ENCODE measurements at regions not wholly inside any gene's neighbourhood (a gene's known extent, or its start where the extent isn't known, plus 50 kb on each side); places are given as distances from the start of the nearest gene placed in this dataset.
"Not testable (repeated sequence)": the region's sequence is repeated elsewhere in the genome, so short reads cannot be mapped to it uniquely, and the experiment has no call there.

DNA sequence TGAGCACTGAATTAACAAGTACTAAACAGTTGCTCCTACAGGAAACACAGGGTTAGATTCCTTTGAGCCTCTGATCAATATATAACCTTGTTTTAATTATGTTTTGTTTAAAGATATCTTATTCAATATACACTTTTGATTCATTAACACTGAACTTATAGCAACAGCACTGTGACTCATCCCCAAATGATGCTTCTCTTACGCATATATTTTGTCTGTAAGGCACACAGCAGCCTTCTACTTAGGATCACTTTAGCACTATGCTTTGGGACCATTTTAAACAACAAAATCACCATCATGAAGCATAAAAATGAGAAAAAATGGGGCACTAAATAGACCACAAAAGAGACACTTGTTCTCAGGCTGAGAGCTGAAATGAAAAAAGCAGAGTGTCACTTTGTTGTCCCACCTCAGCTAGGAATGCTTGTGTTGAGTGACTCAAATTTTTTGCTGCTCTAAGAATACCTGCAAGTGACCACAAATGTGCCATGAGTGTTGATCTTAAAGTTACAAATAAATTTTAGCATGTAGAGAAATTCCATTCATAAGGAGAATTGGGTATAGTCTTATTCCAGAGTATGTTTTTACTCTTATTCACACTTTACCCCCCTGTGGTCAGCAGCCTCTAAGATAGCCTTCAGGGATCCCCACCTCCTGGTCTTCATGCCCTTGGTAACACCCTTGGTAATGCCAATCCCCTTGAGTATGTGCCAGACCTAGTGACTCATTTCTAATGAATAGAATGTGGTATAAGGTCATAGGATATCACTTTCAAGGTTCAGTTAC lies 252.7 kb upstream of the IL12B start:
- H3K4me2 ChIP-seq (ENCODE audit: low read length) = no peak overlapping the region
- no peak overlapping the region for H2BK15ac ChIP-seq (replicated peaks; ENCODE audit: low read depth)
- H2BK120ac ChIP-seq (ENCODE audit: low read depth, low read length) = no peak overlapping the region
- no peak overlapping the region for H2AK5ac ChIP-seq (ENCODE audit: low read length)
- H3K27me3 ChIP-seq (ENCODE audit: insufficient read depth, low read length, poor library complexity) = no peaks in the 10 kb centered on the region
- no peak overlapping the region for H3K4me3 ChIP-seq (ENCODE audit: low read length)
- no peak overlapping the region for H3K9ac ChIP-seq (ENCODE audit: low read length)
- no peaks in the 10 kb centered on the region for H3K79me2 ChIP-seq (ENCODE audit: control insufficient read depth, insufficient read depth, low read length)
- H3K36me3 ChIP-seq (ENCODE audit: control insufficient read depth, insufficient read depth, low read length) = no peaks in the 10 kb centered on the region
- H2BK5ac ChIP-seq (ENCODE audit: low read length) = no peak overlapping the region
- no peak overlapping the region for H3K18ac ChIP-seq (ENCODE audit: low read length)
- H4K5ac ChIP-seq (ENCODE audit: low read length) = no peak overlapping the region
- H3K56ac ChIP-seq (ENCODE audit: low read length) = no peak overlapping the region
- H3K79me1 ChIP-seq (ENCODE audit: low read length) = no peaks in the 10 kb centered on the region
- no peak overlapping the region for H3K27ac ChIP-seq (ENCODE audit: low read depth, low read length)
- no peak for DNase-seq
- H3K4me1 ChIP-seq (ENCODE audit: control insufficient read depth, low read depth, low read length) = no peaks in the 10 kb centered on the region
- no CpG with 5 or more reads among the region's 1 CpG for WGBS (ENCODE audit: extremely low coverage, insufficient coverage, low lambda C conversion rate)
- H4K8ac ChIP-seq (ENCODE audit: low read depth, low read length) = no peak overlapping the region
- no peak overlapping the region for H3K4ac ChIP-seq (ENCODE audit: low read depth, low read length)
- no peak overlapping the region for H3K23ac ChIP-seq (ENCODE audit: low read length)

DNA sequence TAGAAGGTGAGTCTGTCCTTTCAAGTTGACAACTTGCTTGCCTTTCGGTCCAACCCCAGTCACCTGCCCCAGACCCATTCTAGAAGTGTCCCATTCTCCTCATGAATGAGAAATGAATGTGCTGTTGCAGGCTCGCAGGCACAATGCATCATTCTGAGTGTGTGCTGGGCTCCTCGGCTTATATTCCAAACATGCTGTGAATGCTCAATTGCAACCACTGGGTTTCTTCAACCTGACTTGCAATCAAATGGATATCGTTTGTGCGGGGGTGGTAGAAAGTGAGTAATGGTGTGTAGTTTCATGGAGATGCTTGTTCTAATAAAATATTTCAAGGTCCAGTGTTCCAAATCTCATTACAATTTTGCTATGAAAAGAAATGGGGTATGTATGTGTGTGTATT lies 256.6 kb upstream of the IL12B start:
- Histone ChIP-seq H3K56ac (ENCODE audit: low read length) (no peak overlapping the region), H2AK5ac (ENCODE audit: low read length) (no peak overlapping the region), H3K4me2 (ENCODE audit: low read length) (no peak overlapping the region), H3K4me3 (ENCODE audit: low read length) (no peak overlapping the region), H4K8ac (ENCODE audit: low read depth, low read length) (no peak overlapping the region), H3K36me3 (ENCODE audit: control insufficient read depth, insufficient read depth, low read length) (no peaks in the 10 kb centered on the region), H3K79me2 (ENCODE audit: control insufficient read depth, insufficient read depth, low read length) (no peaks in the 10 kb centered on the region), H2BK5ac (ENCODE audit: low read length) (no peak overlapping the region), H3K79me1 (ENCODE audit: low read length) (no peaks in the 10 kb centered on the region), H3K9ac (ENCODE audit: low read length) (no peak overlapping the region), H3K23ac (ENCODE audit: low read length) (no peak overlapping the region), H3K27ac (ENCODE audit: low read depth, low read length) (no peak overlapping the region), H3K18ac (ENCODE audit: low read length) (no peak overlapping the region), H4K5ac (ENCODE audit: low read length) (no peak overlapping the region), H3K27me3 (ENCODE audit: insufficient read depth, low read length, poor library complexity) (no peaks in the 10 kb centered on the region), H2BK15ac (replicated peaks; ENCODE audit: low read depth) (no peak overlapping the region), H3K4me1 (ENCODE audit: control insufficient read depth, low read depth, low read length) (no peaks in the 10 kb centered on the region), H2BK120ac (ENCODE audit: low read depth, low read length) (no peak overlapping the region), H3K4ac (ENCODE audit: low read depth, low read length) (no peak overlapping the region)
- WGBS (ENCODE audit: extremely low coverage, insufficient coverage, low lambda C conversion rate) = no CpG with 5 or more reads among the region's 5 CpGs
- no peak for DNase-seq

DNA sequence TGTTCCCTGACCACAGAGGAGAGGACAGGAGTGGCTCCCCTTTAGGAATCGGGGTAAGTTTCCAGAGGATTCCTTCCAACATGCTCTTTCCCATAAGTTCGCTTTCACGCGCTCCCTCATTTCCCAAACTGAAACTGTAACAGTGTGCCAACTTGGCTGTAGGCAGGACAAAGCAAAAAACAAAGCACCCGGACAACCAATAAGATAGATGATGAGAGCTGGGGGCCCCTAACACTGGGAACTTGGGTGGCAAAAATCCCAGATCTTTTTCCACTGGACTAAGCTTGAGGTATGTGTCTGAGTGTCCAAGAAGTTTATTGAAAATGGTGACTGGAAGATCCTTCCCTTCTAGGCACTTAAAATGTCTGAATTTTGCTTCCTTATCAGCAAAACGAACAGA lies 258.7 kb upstream of the IL12B start:
- Histone ChIP-seq H4K8ac (ENCODE audit: low read depth, low read length) (no peak overlapping the region), H3K36me3 (ENCODE audit: control insufficient read depth, insufficient read depth, low read length) (no peaks in the 10 kb centered on the region), H3K9ac (ENCODE audit: low read length) (no peak overlapping the region), H2BK15ac (replicated peaks; ENCODE audit: low read depth) (no peak overlapping the region), H3K4me1 (ENCODE audit: control insufficient read depth, low read depth, low read length) (no peaks in the 10 kb centered on the region), H3K79me2 (ENCODE audit: control insufficient read depth, insufficient read depth, low read length) (no peaks in the 10 kb centered on the region), H2AK5ac (ENCODE audit: low read length) (no peak overlapping the region), H3K4ac (ENCODE audit: low read depth, low read length) (no peak overlapping the region), H4K5ac (ENCODE audit: low read length) (no peak overlapping the region), H2BK120ac (ENCODE audit: low read depth, low read length) (no peak overlapping the region), H3K4me2 (ENCODE audit: low read length) (no peak overlapping the region), H3K79me1 (ENCODE audit: low read length) (no peaks in the 10 kb centered on the region), H3K56ac (ENCODE audit: low read length) (no peak overlapping the region), H3K23ac (ENCODE audit: low read length) (no peak overlapping the region), H3K27me3 (ENCODE audit: insufficient read depth, low read length, poor library complexity) (no peaks in the 10 kb centered on the region), H3K4me3 (ENCODE audit: low read length) (no peak overlapping the region), H3K18ac (ENCODE audit: low read length) (no peak overlapping the region), H3K27ac (ENCODE audit: low read depth, low read length) (no peak overlapping the region), H2BK5ac (ENCODE audit: low read length) (no peak overlapping the region)
- DNase-seq = no peak
- WGBS (ENCODE audit: extremely low coverage, insufficient coverage, low lambda C conversion rate) = no CpG with 5 or more reads among the region's 6 CpGs

DNA sequence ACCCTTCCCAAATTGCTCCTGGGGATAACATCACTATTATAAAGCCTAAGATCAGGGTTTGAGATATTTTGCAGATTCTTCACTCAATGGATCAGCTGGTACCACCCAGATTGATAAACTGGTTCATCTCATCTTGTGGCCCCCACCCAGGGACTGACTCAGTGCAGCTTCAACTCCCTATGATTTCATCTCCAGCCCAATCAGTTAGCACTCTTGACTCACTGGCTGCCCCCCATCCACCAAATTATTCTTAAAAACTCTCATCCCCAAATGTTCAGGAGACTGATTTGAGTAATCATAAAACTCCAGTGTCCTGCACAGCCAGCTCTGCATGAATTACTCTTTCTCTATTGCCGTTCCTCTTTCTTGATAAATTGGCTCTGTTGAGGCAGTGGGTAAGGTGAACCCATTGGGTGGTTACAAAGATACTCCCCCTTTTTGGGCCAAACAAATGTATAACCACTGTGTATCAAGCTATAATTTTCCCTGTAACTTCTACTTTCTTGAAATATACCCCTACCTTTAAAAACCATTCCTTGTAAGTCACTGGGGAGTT lies 263.3 kb upstream of the IL12B start:
- no peak overlapping the region for H3K56ac ChIP-seq (ENCODE audit: low read length)
- H4K8ac ChIP-seq (ENCODE audit: low read depth, low read length) = no peak overlapping the region
- DNase-seq = no peak
- H3K23ac ChIP-seq (ENCODE audit: low read length) = no peak overlapping the region
- no peaks in the 10 kb centered on the region for H3K4me1 ChIP-seq (ENCODE audit: control insufficient read depth, low read depth, low read length)
- H3K9ac ChIP-seq (ENCODE audit: low read length) = no peak overlapping the region
- H3K36me3 ChIP-seq (ENCODE audit: control insufficient read depth, insufficient read depth, low read length) = no peaks in the 10 kb centered on the region
- H3K27me3 ChIP-seq (ENCODE audit: insufficient read depth, low read length, poor library complexity) = no peaks in the 10 kb centered on the region
- no peak overlapping the region for H3K27ac ChIP-seq (ENCODE audit: low read depth, low read length)
- H2BK15ac ChIP-seq (replicated peaks; ENCODE audit: low read depth) = no peak overlapping the region
- WGBS (ENCODE audit: extremely low coverage, insufficient coverage, low lambda C conversion rate) = no CpG with 5 or more reads among the region's 1 CpG
- H3K18ac ChIP-seq (ENCODE audit: low read length) = no peak overlapping the region
- no peak overlapping the region for H3K4ac ChIP-seq (ENCODE audit: low read depth, low read length)
- H3K4me2 ChIP-seq (ENCODE audit: low read length) = no peak overlapping the region
- no peak overlapping the region for H2AK5ac ChIP-seq (ENCODE audit: low read length)
- no peak overlapping the region for H3K4me3 ChIP-seq (ENCODE audit: low read length)
- H3K79me2 ChIP-seq (ENCODE audit: control insufficient read depth, insufficient read depth, low read length) = no peaks in the 10 kb centered on the region
- no peak overlapping the region for H2BK5ac ChIP-seq (ENCODE audit: low read length)
- no peaks in the 10 kb centered on the region for H3K79me1 ChIP-seq (ENCODE audit: low read length)
- H4K5ac ChIP-seq (ENCODE audit: low read length) = no peak overlapping the region
- H2BK120ac ChIP-seq (ENCODE audit: low read depth, low read length) = no peak overlapping the region

DNA sequence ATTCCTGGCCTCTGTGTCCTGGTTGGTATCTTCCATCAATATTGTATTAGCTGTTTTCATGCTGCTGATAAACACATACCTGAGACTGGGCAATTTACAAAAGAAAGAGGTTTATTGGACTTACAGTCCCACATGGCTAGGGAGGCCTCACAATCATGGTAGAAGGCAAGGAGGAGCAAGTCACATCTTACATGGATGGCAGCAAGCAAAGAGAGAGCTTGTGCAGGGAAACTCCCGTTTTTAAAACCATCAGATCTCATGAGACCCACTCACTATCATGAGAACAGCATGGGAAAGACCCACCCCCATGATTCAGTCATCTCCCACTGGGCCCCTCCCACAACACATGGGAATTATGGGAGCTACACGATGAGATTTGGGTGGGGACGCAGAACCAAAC lies 265.3 kb upstream of the IL12B start:
- H2BK15ac ChIP-seq (replicated peaks; ENCODE audit: low read depth); H3K4ac ChIP-seq (ENCODE audit: low read depth, low read length); H3K23ac ChIP-seq (ENCODE audit: low read length); H3K4me1 ChIP-seq (ENCODE audit: control insufficient read depth, low read depth, low read length); H3K4me3 ChIP-seq (ENCODE audit: low read length); H4K5ac ChIP-seq (ENCODE audit: low read length); H2BK120ac ChIP-seq (ENCODE audit: low read depth, low read length); H3K79me2 ChIP-seq (ENCODE audit: control insufficient read depth, insufficient read depth, low read length); H3K79me1 ChIP-seq (ENCODE audit: low read length); H3K27ac ChIP-seq (ENCODE audit: low read depth, low read length); H3K4me2 ChIP-seq (ENCODE audit: low read length); H3K18ac ChIP-seq (ENCODE audit: low read length); H2BK5ac ChIP-seq (ENCODE audit: low read length); H3K56ac ChIP-seq (ENCODE audit: low read length); H3K9ac ChIP-seq (ENCODE audit: low read length); DNase-seq; H4K8ac ChIP-seq (ENCODE audit: low read depth, low read length); H3K36me3 ChIP-seq (ENCODE audit: control insufficient read depth, insufficient read depth, low read length); H3K27me3 ChIP-seq (ENCODE audit: insufficient read depth, low read length, poor library complexity); H2AK5ac ChIP-seq (ENCODE audit: low read length): not testable (repeated sequence)
- no CpG with 5 or more reads among the region's 3 CpGs for WGBS (ENCODE audit: extremely low coverage, insufficient coverage, low lambda C conversion rate)

DNA sequence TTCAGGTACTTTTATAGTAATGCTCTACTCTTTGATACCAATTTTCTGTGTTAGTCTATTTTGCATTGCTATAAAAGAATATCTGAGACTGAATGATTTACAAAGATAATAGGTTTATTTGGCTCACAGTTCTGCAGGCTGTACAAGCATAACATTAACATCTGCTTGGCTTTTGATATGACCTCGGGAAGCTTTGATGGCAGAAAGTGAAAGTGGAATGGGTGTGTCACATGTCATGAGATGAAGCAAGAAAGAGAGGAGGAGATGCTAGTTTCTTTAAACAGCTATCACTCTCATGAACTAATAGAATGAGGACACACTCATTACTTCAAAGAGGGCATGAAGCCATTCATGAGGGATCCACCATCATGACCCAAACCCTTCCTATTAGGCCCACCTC lies 270.9 kb upstream of the IL12B start:
- Histone ChIP-seq H3K18ac (ENCODE audit: low read length) (no peak overlapping the region), H3K4me3 (ENCODE audit: low read length) (no peak overlapping the region), H3K4ac (ENCODE audit: low read depth, low read length) (no peak overlapping the region), H2BK120ac (ENCODE audit: low read depth, low read length) (no peak overlapping the region), H2AK5ac (ENCODE audit: low read length) (no peak overlapping the region), H3K27ac (ENCODE audit: low read depth, low read length) (no peak overlapping the region), H3K27me3 (ENCODE audit: insufficient read depth, low read length, poor library complexity) (no peaks in the 10 kb centered on the region), H4K8ac (ENCODE audit: low read depth, low read length) (no peak overlapping the region), H2BK15ac (replicated peaks; ENCODE audit: low read depth) (no peak overlapping the region), H3K36me3 (ENCODE audit: control insufficient read depth, insufficient read depth, low read length) (no peaks in the 10 kb centered on the region), H3K4me1 (ENCODE audit: control insufficient read depth, low read depth, low read length) (no peaks in the 10 kb centered on the region), H3K79me1 (ENCODE audit: low read length) (no peaks in the 10 kb centered on the region), H4K5ac (ENCODE audit: low read length) (no peak overlapping the region), H3K9ac (ENCODE audit: low read length) (no peak overlapping the region), H3K56ac (ENCODE audit: low read length) (no peak overlapping the region), H3K4me2 (ENCODE audit: low read length) (no peak overlapping the region), H3K79me2 (ENCODE audit: control insufficient read depth, insufficient read depth, low read length) (no peaks in the 10 kb centered on the region), H2BK5ac (ENCODE audit: low read length) (no peak overlapping the region), H3K23ac (ENCODE audit: low read length) (no peak overlapping the region)
- DNase-seq = no peak
- WGBS (ENCODE audit: extremely low coverage, insufficient coverage, low lambda C conversion rate) = no CpG with 5 or more reads among the region's 1 CpG
